B cell (primary cell): ENCODE measurements at regions not wholly inside any gene's neighbourhood (a gene's known extent, or its start where the extent isn't known, plus 50 kb on each side); places are given as distances from the start of the nearest gene placed in this dataset.

Experiments used
- ATAC-seq: fragments of 200-7000 bp; cut with Tn5 transposase; one replicate; pipeline ENCODE4 v1.10.0; 2021; ENCODE audit warnings: low read depth, mild to moderate bottlenecking, moderate number of reproducible peaks, moderate library complexity
- CTCF ChIA-PET: fragments of 350-600 bp; sonication (Branson Sonifier 250); formaldehyde crosslinking; loops from one replicate; lab custom pipeline; 2021; ENCODE audit warnings: antibody characterized with exemption, inconsistent platforms; lab: Charles Lee
- POLR2A ChIA-PET: fragments of 350-600 bp; sonication (Branson Sonifier 250); formaldehyde crosslinking; loops from one replicate; lab custom pipeline; 2021; ENCODE audit warnings: antibody characterized with exemption; lab: Charles Lee
- DNase-seq: peaks from one replicate; pipeline ENCODE4 v3.0.0; 2013
- H2AFZ ChIP-seq: 2 replicates; pipeline ENCODE4 v1.6.1; 2012; ENCODE audit warnings: mild to moderate bottlenecking, low read depth, low read length; ENCODE audit not compliant: insufficient read depth, poor library complexity, severe bottlenecking
- H3K27ac ChIP-seq, 2 donors: 1 replicate in 1 of 2; 2 replicates in 1 of 2; pipeline ENCODE4 v1.5.1; 2012 to 2013; ENCODE audit warnings: low read length in 2 of 2, mild to moderate bottlenecking in 2 of 2, moderate library complexity in 1 of 2
- H3K27me3 ChIP-seq, 4 experiments: fragments of 200-600 bp in 1 of 4; sonication (generic) in 1 of 4; replicated peaks in 1 of 4; 1 replicate in 2 of 4; 2 replicates in 2 of 4; pipeline versions ENCODE4 v1.6.1 to v1.7.0; 2013 to 2016; ENCODE audit warnings: low read length in 3 of 4, mild to moderate bottlenecking in 2 of 4, mixed read lengths in 1 of 4, moderate library complexity in 1 of 4; ENCODE audit not compliant: insufficient read depth in 4 of 4, control insufficient read depth in 3 of 4; ENCODE audit errors: control extremely low read depth in 1 of 4
- H3K36me3 ChIP-seq, 2 experiments: replicated peaks in 1 of 2; 1 replicate in 1 of 2; 2 replicates in 1 of 2; pipeline versions ENCODE4 v1.6.1 to v1.7.1; 2013; ENCODE audit warnings: low read length in 1 of 2; ENCODE audit not compliant: insufficient read depth in 2 of 2, control insufficient read depth in 1 of 2; ENCODE audit errors: control extremely low read depth in 1 of 2, extremely low read depth in 1 of 2
- H3K4me1 ChIP-seq, 2 donors: fragments of 200-600 bp in 1 of 2; sonication (generic) in 1 of 2; 1 replicate in 1 of 2; 2 replicates in 1 of 2; pipeline versions ENCODE4 v1.5.1 to v1.6.1; 2013 to 2017; ENCODE audit warnings: low read length in 2 of 2; ENCODE audit not compliant: control insufficient read depth in 2 of 2, insufficient read depth in 2 of 2
- H3K4me2 ChIP-seq: replicated peaks from 2 replicates; pipeline ENCODE3; 2012; ENCODE audit warnings: mild to moderate bottlenecking, low read depth, low read length; ENCODE audit not compliant: poor library complexity, severe bottlenecking
- H3K4me3 ChIP-seq, 5 experiments: fragments of 200-600 bp in 1 of 5; sonication (generic) in 1 of 5; 1 replicate in 3 of 5; 2 replicates in 2 of 5; pipeline versions ENCODE4 v1.5.1 to v1.7.0; 2011 to 2016; ENCODE audit warnings: low read length in 4 of 5, mild to moderate bottlenecking in 4 of 5, low read depth in 2 of 5, control low read depth in 1 of 5, moderate library complexity in 1 of 5; ENCODE audit not compliant: insufficient read depth in 1 of 5; ENCODE audit errors: control extremely low read depth in 1 of 5, extremely low read depth in 1 of 5
- H3K79me2 ChIP-seq: fragments of 200-600 bp; sonication (generic); one replicate; pipeline ENCODE4 v1.6.0; 2016; ENCODE audit warnings: low read length; ENCODE audit not compliant: control insufficient read depth, insufficient read depth
- H3K9ac ChIP-seq: fragments of 200-600 bp; sonication (generic); 2 replicates; pipeline ENCODE4 v1.6.1; 2017; ENCODE audit warnings: mild to moderate bottlenecking, low read length, moderate library complexity
- H3K9me3 ChIP-seq, 3 donors: one replicate each; pipeline versions ENCODE4 v1.6.1 to v1.7.1; 2013; ENCODE audit warnings: low read length in 2 of 3; ENCODE audit not compliant: control insufficient read depth in 2 of 3, insufficient read depth in 1 of 3; ENCODE audit errors: control extremely low read depth in 1 of 3
- H4K20me1 ChIP-seq: 2 replicates; pipeline ENCODE4 v1.6.0; 2012; ENCODE audit warnings: mild to moderate bottlenecking, low read length; ENCODE audit not compliant: insufficient read depth, control insufficient read depth, poor library complexity, severe bottlenecking
- H3K27ac Mint-ChIP-seq: one replicate; pipeline ENCODE4 v1.8.0; 2021; ENCODE audit warnings: mixed read lengths
- H3K27me3 Mint-ChIP-seq: one replicate; pipeline ENCODE4 v1.8.0; 2021; ENCODE audit warnings: mixed read lengths
- H3K4me1 Mint-ChIP-seq: one replicate; pipeline ENCODE4 v1.8.0; 2021; ENCODE audit warnings: mixed read lengths
- H3K4me3 Mint-ChIP-seq: one replicate; pipeline ENCODE4 v1.8.0; 2021; ENCODE audit warnings: mixed read lengths
- H3K9me3 Mint-ChIP-seq: one replicate; pipeline ENCODE4 v1.8.0; 2022; ENCODE audit warnings: mixed read lengths; ENCODE audit not compliant: insufficient read depth
- EZH2 ChIP-seq: IDR thresholded peaks from 2 replicates; pipeline ENCODE4 v1.6.1; 2012; ENCODE audit warnings: borderline replicate concordance, low read depth, mild to moderate bottlenecking, moderate library complexity, low read length; ENCODE audit not compliant: insufficient read depth, poor library complexity, severe bottlenecking
- WGBS: methylation state at CpG from one replicate; pipeline ENCODE4 v1.1.5; 2013; ENCODE audit warnings: missing lambda C conversion rate; ENCODE audit not compliant: insufficient coverage; 5-methylcytosine and 5-hydroxymethylcytosine counted together
- intact Hi-C: fragments of 100-400 bp; cut with micrococcal nuclease; formaldehyde crosslinking; loops from one replicate; pipeline ENCODE4 v1.10.0; 2022
- TF ChIP-seq, protein P1 (sequence below): fragments of 200-600 bp; IDR thresholded peaks from one replicate; pipeline ENCODE4 v1.8.0; 2022; ENCODE audit warnings: antibody characterized with exemption, mild to moderate bottlenecking

DNA sequence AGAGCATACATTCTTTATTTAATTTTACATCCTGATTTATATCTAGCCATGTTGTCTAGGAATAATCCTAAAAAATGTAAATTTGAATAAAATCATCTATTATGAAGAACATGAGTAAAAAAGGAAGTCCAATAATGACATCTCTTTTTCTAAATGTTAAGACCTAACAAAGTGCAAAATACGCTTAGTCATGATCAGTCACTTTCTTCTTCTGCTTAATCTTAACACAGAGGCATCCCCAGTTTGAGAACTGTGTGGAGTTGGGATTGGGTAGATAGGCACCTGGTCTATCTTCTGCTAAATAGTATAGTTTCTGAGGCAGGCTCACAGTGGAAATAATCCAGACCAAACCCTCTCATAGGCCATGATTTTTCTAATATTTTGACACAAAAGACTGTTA, 311.7 kb upstream of the LRRC7 start:
- H3K9ac ChIP-seq: no peak overlapping the region
- intact Hi-C loops: no loop called here
- no peak overlapping the region for H3K27ac ChIP-seq
- H3K4me1 Mint-ChIP-seq: no peaks in the 10 kb centered on the region
- no peak for TF ChIP-seq EZH2
- TF ChIP-seq, protein P1, sequence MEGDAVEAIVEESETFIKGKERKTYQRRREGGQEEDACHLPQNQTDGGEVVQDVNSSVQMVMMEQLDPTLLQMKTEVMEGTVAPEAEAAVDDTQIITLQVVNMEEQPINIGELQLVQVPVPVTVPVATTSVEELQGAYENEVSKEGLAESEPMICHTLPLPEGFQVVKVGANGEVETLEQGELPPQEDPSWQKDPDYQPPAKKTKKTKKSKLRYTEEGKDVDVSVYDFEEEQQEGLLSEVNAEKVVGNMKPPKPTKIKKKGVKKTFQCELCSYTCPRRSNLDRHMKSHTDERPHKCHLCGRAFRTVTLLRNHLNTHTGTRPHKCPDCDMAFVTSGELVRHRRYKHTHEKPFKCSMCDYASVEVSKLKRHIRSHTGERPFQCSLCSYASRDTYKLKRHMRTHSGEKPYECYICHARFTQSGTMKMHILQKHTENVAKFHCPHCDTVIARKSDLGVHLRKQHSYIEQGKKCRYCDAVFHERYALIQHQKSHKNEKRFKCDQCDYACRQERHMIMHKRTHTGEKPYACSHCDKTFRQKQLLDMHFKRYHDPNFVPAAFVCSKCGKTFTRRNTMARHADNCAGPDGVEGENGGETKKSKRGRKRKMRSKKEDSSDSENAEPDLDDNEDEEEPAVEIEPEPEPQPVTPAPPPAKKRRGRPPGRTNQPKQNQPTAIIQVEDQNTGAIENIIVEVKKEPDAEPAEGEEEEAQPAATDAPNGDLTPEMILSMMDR: no peak
- H3K36me3 ChIP-seq: no peaks in the 10 kb centered on the region
- ChIA-PET POLR2A (no interaction called here), CTCF (no interaction called here)
- no peak overlapping the region for H3K4me3 Mint-ChIP-seq
- no peak for ATAC-seq
- H3K27ac Mint-ChIP-seq: no peak overlapping the region
- H3K79me2 ChIP-seq: no peaks in the 10 kb centered on the region
- no peaks in the 10 kb centered on the region for H3K27me3 Mint-ChIP-seq
- no peaks in the 10 kb centered on the region for H3K27me3 ChIP-seq
- no peaks in the 10 kb centered on the region for H4K20me1 ChIP-seq
- no peaks in the 10 kb centered on the region for H3K4me1 ChIP-seq
- no peak for DNase-seq
- no peak overlapping the region for H3K4me3 ChIP-seq
- no CpG with 5 or more reads among the region's 1 CpG for WGBS
- H2AFZ ChIP-seq: no peak overlapping the region
- no peak overlapping the region for H3K4me2 ChIP-seq
- H3K9me3 Mint-ChIP-seq: no peaks in the 10 kb centered on the region
- H3K9me3 ChIP-seq: peaks cover 0 to 3% (median 0%) of the 10 kb centered on the region in 3 donors

DNA sequence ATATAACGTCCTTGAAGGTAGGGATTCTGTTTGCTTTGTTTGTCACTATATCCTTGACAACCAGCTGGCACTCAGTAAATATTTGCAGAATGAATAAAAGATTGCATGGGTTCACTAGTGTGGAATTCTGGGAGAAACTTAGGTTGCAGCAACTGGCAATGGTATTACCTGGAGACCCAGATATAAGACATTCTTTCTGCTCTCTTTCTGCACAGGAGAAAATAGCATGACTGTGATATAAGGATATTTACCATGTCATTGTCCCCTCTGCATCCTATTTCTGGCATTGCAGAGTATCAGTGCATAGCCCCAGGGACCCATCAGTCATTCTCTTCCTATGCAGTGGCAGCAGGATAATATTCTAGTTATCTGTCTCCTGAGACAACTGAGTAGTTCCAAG, 308.9 kb upstream of the LRRC7 start:
- no peak for DNase-seq
- no peaks in the 10 kb centered on the region for H3K4me1 Mint-ChIP-seq
- Histone ChIP-seq H3K27ac (no peak overlapping the region), H3K79me2 (no peaks in the 10 kb centered on the region), H3K9me3 (peaks cover 0 to 3% (median 0%) of the 10 kb centered on the region in 3 donors), H3K9ac (no peak overlapping the region), H3K4me1 (no peaks in the 10 kb centered on the region), H2AFZ (no peak overlapping the region), H3K4me3 (no peak overlapping the region), H4K20me1 (no peaks in the 10 kb centered on the region), H3K36me3 (no peaks in the 10 kb centered on the region), H3K27me3 (no peaks in the 10 kb centered on the region), H3K4me2 (no peak overlapping the region)
- H3K27ac Mint-ChIP-seq: no peak overlapping the region
- no peaks in the 10 kb centered on the region for H3K9me3 Mint-ChIP-seq
- H3K27me3 Mint-ChIP-seq: no peaks in the 10 kb centered on the region
- ChIA-PET POLR2A (no interaction called here), CTCF (no interaction called here)
- no CpG with 5 or more reads among the region's 1 CpG for WGBS
- no peak overlapping the region for H3K4me3 Mint-ChIP-seq
- TF ChIP-seq EZH2: no peak
- TF ChIP-seq, protein P1: no peak
- ATAC-seq: no peak
- intact Hi-C loops: no loop called here
